Esophagus muscularis mucosa (tissue), 4 donors: ENCODE measurements at regions not wholly inside any gene's neighbourhood (a gene's known extent, or its start where the extent isn't known, plus 50 kb on each side); places are given as distances from the start of the nearest gene placed in this dataset.

Experiments
- DNase-seq: peaks from one replicate; pipeline ENCODE4 v3.0.0-alpha.2; 2017; ENCODE audit errors: extremely low spot score
- H3K27ac ChIP-seq, 4 donors: fragments of 200-600 bp; sonication (generic); replicated peaks in 1 of 4; 1 replicate in 3 of 4; 2 replicates in 1 of 4; pipeline ENCODE4 v1.5.1; 2016 to 2019; ENCODE audit warnings: mild to moderate bottlenecking in 1 of 4
- H3K27me3 ChIP-seq, 4 donors: fragments of 200-600 bp; sonication (generic); one replicate each; pipeline versions ENCODE4 v1.5.1 to v1.6.0; 2016 to 2019
- H3K36me3 ChIP-seq, 4 donors: fragments of 200-600 bp; sonication (generic); one replicate each; pipeline ENCODE4 v1.5.1; 2016 to 2019
- H3K4me1 ChIP-seq, 4 donors: fragments of 200-600 bp; sonication (generic); one replicate each; pipeline ENCODE4 v1.5.1; 2016 to 2019
- H3K4me3 ChIP-seq, 4 donors: fragments of 200-600 bp; sonication (generic); 1 replicate in 2 of 4; 2 replicates in 2 of 4; pipeline ENCODE4 v1.5.1; 2016 to 2019; ENCODE audit warnings: mild to moderate bottlenecking in 4 of 4, moderate library complexity in 1 of 4
- H3K9me3 ChIP-seq, 4 donors: fragments of 200-600 bp; sonication (generic); 1 replicate in 3 of 4; 2 replicates in 1 of 4; pipeline ENCODE4 v1.5.1; 2016 to 2019
- EP300 ChIP-seq: sonication (generic); formaldehyde crosslinking; IDR thresholded peaks from one replicate; pipeline ENCODE4 v1.6.1; 2017; ENCODE audit warnings: antibody characterized with exemption
- POLR2A ChIP-seq: fragments of 450-650 bp; IDR thresholded peaks from one replicate; pipeline ENCODE4 v1.6.1; 2017; ENCODE audit warnings: antibody characterized with exemption, moderate library complexity, mild to moderate bottlenecking, low read depth
- POLR2AphosphoS5 ChIP-seq, 2 donors: sonication (generic); formaldehyde crosslinking; IDR thresholded peaks; one replicate each; pipeline ENCODE4 v1.6.1; 2017; ENCODE audit warnings: antibody characterized with exemption in 2 of 2
- WGBS: methylation state at CpG from one replicate; pipeline ENCODE4 v1.1.5; 2018; 5-methylcytosine and 5-hydroxymethylcytosine counted together
- intact Hi-C: fragments of 100-400 bp; cut with DNase I; formaldehyde crosslinking; loops from one replicate; pipeline ENCODE4 v1.15.1; 2023
- TF ChIP-seq, protein P1 (sequence below), 3 experiments: fragments of 200-600 bp in 2 of 3; fragments of 450-650 bp in 1 of 3; sonication (generic) in 2 of 3; IDR thresholded peaks; one replicate each; pipeline ENCODE4 v1.5.1; 2017 to 2019; ENCODE audit warnings: antibody characterized with exemption in 3 of 3, mild to moderate bottlenecking in 2 of 3, moderate library complexity in 1 of 3

DNA sequence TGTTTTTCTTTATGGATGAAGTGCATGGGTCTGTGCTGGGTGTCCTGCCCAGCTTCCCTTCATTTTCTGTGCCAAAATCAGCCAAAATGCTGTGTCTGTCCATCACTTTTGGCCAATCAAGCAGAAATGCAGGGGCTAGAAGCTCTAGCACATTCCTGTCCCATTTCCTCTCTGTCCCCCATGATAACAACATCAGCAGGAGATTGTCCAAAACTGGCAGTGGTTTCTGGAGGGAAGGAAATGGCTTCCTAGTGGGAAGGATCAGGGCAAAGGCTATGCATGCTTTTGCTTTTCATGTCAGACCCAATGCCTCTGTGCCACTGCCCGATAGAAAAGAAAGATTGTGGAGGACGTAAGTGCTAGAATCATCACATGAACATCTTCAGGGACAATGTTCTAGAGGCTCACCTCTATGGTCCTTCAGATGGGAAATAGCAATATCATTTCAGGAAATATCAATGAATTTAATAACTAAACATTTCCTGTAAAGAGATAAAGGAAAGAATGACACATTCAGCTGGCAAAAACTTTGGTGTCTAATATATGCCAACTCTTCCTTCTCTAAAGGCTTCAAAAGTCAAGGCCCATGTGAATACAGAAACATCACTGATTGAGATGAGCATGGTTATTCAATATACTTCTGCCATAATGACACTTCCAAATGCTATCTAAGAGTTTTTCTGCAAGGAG, 107.5 kb downstream of the SETD4 start:
- peaks cover 0 to 4% (median 0%) of the 10 kb centered on the region in 4 donors for H3K27me3 ChIP-seq
- no peaks in the 10 kb centered on the region for H3K4me1 ChIP-seq
- H3K27ac ChIP-seq = no peak overlapping the region
- 93% methylated on average over 2 of the region's 2 CpGs for WGBS
- H3K9me3 ChIP-seq = no peaks in the 10 kb centered on the region
- no peak for DNase-seq
- intact Hi-C loops = no loop called here
- TF ChIP-seq POLR2A = no peak
- TF ChIP-seq, protein P1, sequence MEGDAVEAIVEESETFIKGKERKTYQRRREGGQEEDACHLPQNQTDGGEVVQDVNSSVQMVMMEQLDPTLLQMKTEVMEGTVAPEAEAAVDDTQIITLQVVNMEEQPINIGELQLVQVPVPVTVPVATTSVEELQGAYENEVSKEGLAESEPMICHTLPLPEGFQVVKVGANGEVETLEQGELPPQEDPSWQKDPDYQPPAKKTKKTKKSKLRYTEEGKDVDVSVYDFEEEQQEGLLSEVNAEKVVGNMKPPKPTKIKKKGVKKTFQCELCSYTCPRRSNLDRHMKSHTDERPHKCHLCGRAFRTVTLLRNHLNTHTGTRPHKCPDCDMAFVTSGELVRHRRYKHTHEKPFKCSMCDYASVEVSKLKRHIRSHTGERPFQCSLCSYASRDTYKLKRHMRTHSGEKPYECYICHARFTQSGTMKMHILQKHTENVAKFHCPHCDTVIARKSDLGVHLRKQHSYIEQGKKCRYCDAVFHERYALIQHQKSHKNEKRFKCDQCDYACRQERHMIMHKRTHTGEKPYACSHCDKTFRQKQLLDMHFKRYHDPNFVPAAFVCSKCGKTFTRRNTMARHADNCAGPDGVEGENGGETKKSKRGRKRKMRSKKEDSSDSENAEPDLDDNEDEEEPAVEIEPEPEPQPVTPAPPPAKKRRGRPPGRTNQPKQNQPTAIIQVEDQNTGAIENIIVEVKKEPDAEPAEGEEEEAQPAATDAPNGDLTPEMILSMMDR (IDR thresholded peaks at IDR 0.05) = no peak
- TF ChIP-seq EP300 = no peak
- no peak for TF ChIP-seq POLR2AphosphoS5 (IDR thresholded peaks at IDR 0.05)
- H3K36me3 ChIP-seq = no peaks in the 10 kb centered on the region
- no peak overlapping the region for H3K4me3 ChIP-seq

DNA sequence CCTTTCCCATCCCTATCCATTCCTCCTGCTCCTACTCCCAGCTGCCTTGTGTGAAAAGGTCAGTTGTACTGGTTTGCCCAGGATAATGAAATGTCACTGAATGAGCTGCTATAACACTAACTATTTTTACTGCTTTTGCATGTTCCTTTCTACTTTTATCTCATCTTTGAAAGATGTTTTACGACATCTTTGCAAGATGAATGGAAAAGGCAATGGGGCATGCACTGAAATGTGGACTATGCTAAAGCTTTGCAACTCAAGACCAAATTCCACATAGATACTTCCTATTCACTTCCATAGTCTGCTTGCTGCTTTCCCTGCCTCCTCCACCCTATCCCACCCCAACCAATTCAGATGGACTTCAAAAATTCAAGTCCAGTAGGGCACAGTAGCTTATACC, 111.3 kb downstream of the SETD4 start:
- intact Hi-C loops = no loop called here
- Histone ChIP-seq H3K27me3 (no peaks in the 10 kb centered on the region), H3K4me3 (no peak overlapping the region), H3K36me3 (no peaks in the 10 kb centered on the region), H3K9me3 (no peaks in the 10 kb centered on the region), H3K4me1 (no peaks in the 10 kb centered on the region), H3K27ac (no peak overlapping the region)
- no peak for TF ChIP-seq POLR2AphosphoS5 (IDR thresholded peaks at IDR 0.05)
- no peak for TF ChIP-seq POLR2A
- TF ChIP-seq, protein P1 (IDR thresholded peaks at IDR 0.05) = no peak
- no peak for TF ChIP-seq EP300
- DNase-seq = no peak
- WGBS = 88% methylated on average over 1 of the region's 1 CpG

DNA sequence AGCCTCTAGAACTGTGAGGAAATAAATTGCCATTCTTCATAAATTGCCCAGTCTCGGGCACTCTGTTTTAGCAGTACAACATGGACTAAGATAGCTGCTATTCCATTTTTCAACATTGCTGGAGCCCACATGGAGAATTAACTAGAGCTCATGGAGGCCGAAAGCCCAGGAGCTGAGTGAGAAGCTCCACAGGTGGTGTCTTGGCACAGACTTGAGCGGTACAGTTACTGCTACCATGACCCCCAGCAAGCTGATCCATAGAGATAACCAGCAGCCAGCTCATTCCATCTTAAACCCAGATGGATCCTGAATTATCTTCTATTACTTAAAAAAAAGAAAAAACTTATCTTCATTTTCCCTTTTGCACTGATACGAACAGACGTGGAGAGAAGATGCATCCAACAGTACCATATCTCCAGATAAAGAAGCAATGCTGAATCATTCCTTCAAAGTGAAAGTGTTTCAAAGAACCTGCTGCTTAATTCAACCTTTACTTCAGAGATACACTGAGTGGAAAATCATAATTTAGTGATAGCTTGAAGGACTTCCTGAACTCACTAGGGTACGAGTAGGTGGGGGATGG, 115.1 kb downstream of the SETD4 start:
- intact Hi-C loops = no loop called here
- TF ChIP-seq EP300 = no peak
- TF ChIP-seq, protein P1 (IDR thresholded peaks at IDR 0.05) = no peak
- TF ChIP-seq POLR2AphosphoS5 (IDR thresholded peaks at IDR 0.05) = no peak
- no peak for TF ChIP-seq POLR2A
- H3K4me3 ChIP-seq = no peak overlapping the region
- no peak for DNase-seq
- peaks cover 0 to under 1% (median under 1%) of the 10 kb centered on the region in 4 donors for H3K4me1 ChIP-seq
- no peaks in the 10 kb centered on the region for H3K36me3 ChIP-seq
- peaks cover 0 to 11% (median 0%) of the 10 kb centered on the region in 4 donors for H3K27me3 ChIP-seq
- H3K9me3 ChIP-seq = no peaks in the 10 kb centered on the region
- no peak overlapping the region for H3K27ac ChIP-seq
- 90% methylated on average over 6 of the region's 6 CpGs for WGBS

DNA sequence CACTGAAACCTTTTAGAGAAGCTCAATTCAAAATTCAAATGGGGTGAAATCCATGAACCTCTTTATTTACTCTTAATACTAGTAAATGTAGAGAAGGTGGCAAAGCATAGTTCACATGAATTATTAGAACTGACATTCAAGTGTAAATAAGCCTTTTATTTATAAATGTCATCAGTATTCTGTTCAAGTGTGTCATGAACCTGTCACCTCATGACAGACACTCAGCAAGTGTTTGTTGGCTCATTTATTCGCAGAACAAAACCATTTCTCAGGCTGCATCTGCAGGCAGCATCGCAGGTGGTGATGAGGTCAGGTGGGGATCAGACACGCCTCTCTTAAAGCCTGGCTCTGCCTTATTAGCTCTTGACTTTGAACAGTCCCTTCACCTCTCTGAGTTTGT, 116.6 kb downstream of the SETD4 start:
- Histone ChIP-seq H3K36me3 (no peaks in the 10 kb centered on the region), H3K4me1 (peaks cover 0 to 5% (median 2%) of the 10 kb centered on the region in 4 donors), H3K27ac (no peak overlapping the region), H3K27me3 (peaks cover 0 to 11% (median 0%) of the 10 kb centered on the region in 4 donors), H3K9me3 (no peaks in the 10 kb centered on the region), H3K4me3 (no peak overlapping the region)
- TF ChIP-seq POLR2A (no peak), EP300 (no peak), POLR2AphosphoS5 (IDR thresholded peaks at IDR 0.05) (no peak)
- TF ChIP-seq, protein P1 (IDR thresholded peaks at IDR 0.05) = no peak
- no peak for DNase-seq
- 83% methylated on average over 3 of the region's 3 CpGs for WGBS
- intact Hi-C loops = no loop called here
